GM23338 (cell line): ENCODE measurements at regions not wholly inside any gene's neighbourhood (a gene's known extent, or its start where the extent isn't known, plus 50 kb on each side); places are given as distances from the start of the nearest gene placed in this dataset.

Source experiments
- ATAC-seq: fragments of 200-7000 bp; cut with Tn5 transposase; 3 replicates; pipeline ENCODE4 v1.9.1; 2020
- DNase-seq: peaks from one replicate; pipeline ENCODE4 v3.0.0-alpha.2; 2015; ENCODE audit warnings: low spot score
- H2AFZ ChIP-seq: fragments of 200-600 bp; sonication (generic); 2 replicates; pipeline ENCODE4 v1.8.0; 2016; ENCODE audit warnings: antibody characterized with exemption, mild to moderate bottlenecking, moderate library complexity
- H3F3A ChIP-seq: fragments of 200-600 bp; sonication (generic); replicated peaks from 2 replicates; pipeline ENCODE4 v1.8.0; 2017; ENCODE audit warnings: antibody characterized with exemption, mixed run types, low read depth
- H3K27ac ChIP-seq: fragments of 200-600 bp; sonication (generic); 2 replicates; pipeline ENCODE4 v1.6.1; 2016; ENCODE audit warnings: low read depth
- H3K27me3 ChIP-seq: fragments of 200-600 bp; sonication (generic); 2 replicates; pipeline ENCODE4 v1.8.0; 2016; ENCODE audit warnings: mild to moderate bottlenecking, mixed run types, moderate library complexity; ENCODE audit not compliant: insufficient read depth
- H3K36me3 ChIP-seq: fragments of 200-600 bp; sonication (generic); 2 replicates; pipeline ENCODE4 v1.8.0; 2016; ENCODE audit warnings: mild to moderate bottlenecking; ENCODE audit not compliant: insufficient read depth
- H3K4me1 ChIP-seq: fragments of 200-600 bp; sonication (generic); 2 replicates; pipeline ENCODE4 v1.8.0; 2016; ENCODE audit warnings: mild to moderate bottlenecking, moderate library complexity; ENCODE audit not compliant: insufficient read depth
- H3K4me2 ChIP-seq: fragments of 200-600 bp; sonication (generic); 2 replicates; pipeline ENCODE4 v1.7.1; 2017; ENCODE audit warnings: mixed run types
- H3K4me3 ChIP-seq: fragments of 200-600 bp; sonication (generic); 2 replicates; pipeline ENCODE4 v1.6.1; 2016; ENCODE audit warnings: mixed run types
- H3K79me2 ChIP-seq: fragments of 200-600 bp; sonication (generic); replicated peaks from 2 replicates; pipeline ENCODE4 v1.8.0; 2017; ENCODE audit warnings: mild to moderate bottlenecking; ENCODE audit not compliant: insufficient read depth
- H3K9me2 ChIP-seq: fragments of 200-600 bp; sonication (generic); 2 replicates; pipeline ENCODE4 v1.8.0; 2017; ENCODE audit not compliant: insufficient read depth
- H4K20me1 ChIP-seq: fragments of 200-600 bp; sonication (generic); replicated peaks from 2 replicates; pipeline ENCODE4 v1.8.0; 2017; ENCODE audit warnings: mild to moderate bottlenecking; ENCODE audit not compliant: insufficient read depth
- H3K27ac Mint-ChIP-seq: 2 replicates; pipeline ENCODE4 v1.8.0; 2020; ENCODE audit warnings: inconsistent platforms, mild to moderate bottlenecking, moderate library complexity, mixed read lengths
- H3K27me3 Mint-ChIP-seq: 3 replicates; pipeline ENCODE4 v1.8.0; 2022; ENCODE audit warnings: low read depth, mild to moderate bottlenecking, moderate library complexity, mixed read lengths, inconsistent platforms; ENCODE audit not compliant: insufficient read depth, poor library complexity
- H3K36me3 Mint-ChIP-seq: 3 replicates; pipeline ENCODE4 v1.8.0; 2021; ENCODE audit warnings: low read depth, mild to moderate bottlenecking, inconsistent platforms, moderate library complexity, mixed read lengths
- H3K4me1 Mint-ChIP-seq: 3 replicates; pipeline ENCODE4 v1.8.0; 2020; ENCODE audit warnings: mild to moderate bottlenecking, inconsistent platforms, mixed read lengths
- H3K4me3 Mint-ChIP-seq: 3 replicates; pipeline ENCODE4 v1.8.0; 2021; ENCODE audit warnings: moderate library complexity, mild to moderate bottlenecking, inconsistent platforms, mixed read lengths
- H3K9me3 Mint-ChIP-seq: 3 replicates; pipeline ENCODE4 v1.8.0; 2020; ENCODE audit warnings: moderate library complexity, mild to moderate bottlenecking, inconsistent platforms, mixed read lengths
- EZH2 ChIP-seq: fragments of 200-600 bp; sonication (generic); IDR thresholded peaks from one replicate; pipeline ENCODE4 v1.8.0; 2017; ENCODE audit warnings: antibody characterized with exemption, mild to moderate bottlenecking, low read depth; ENCODE audit not compliant: unreplicated experiment
- NANOG ChIP-seq: IDR thresholded peaks from 2 replicates; pipeline ENCODE4 v1.6.1; 2016; ENCODE audit warnings: antibody characterized with exemption, borderline replicate concordance
- STAT1 ChIP-seq: IDR thresholded peaks from one replicate; pipeline ENCODE4 v1.6.1; 2016; ENCODE audit warnings: antibody characterized with exemption; ENCODE audit not compliant: unreplicated experiment
- ZNF114 ChIP-seq: fragments of 250-450 bp; sonication (Bioruptor Pico); IDR thresholded peaks from 2 replicates; pipeline ENCODE4 v1.5.0; 2020; ENCODE audit warnings: mild to moderate bottlenecking, moderate library complexity
- ZNF462 ChIP-seq: fragments of 250-450 bp; sonication (Bioruptor Pico); IDR thresholded peaks from 2 replicates; pipeline ENCODE4 v1.5.0; 2020; ENCODE audit warnings: mild to moderate bottlenecking, moderate library complexity

- peaks cover 2% of the 10 kb centered on the region for H3K27me3 Mint-ChIP-seq
- H3K27me3 ChIP-seq: no peaks in the 10 kb centered on the region
- DNase-seq (peak; percentile 36), ATAC-seq (peak; percentile 90)
- H3K4me3 Mint-ChIP-seq: no peak overlapping the region; the same call in 2 of the 3 replicates
- H3K4me2 ChIP-seq: peak overlapping the region; percentile 3; the same call in 1 of the 2 replicates
- no peaks in the 10 kb centered on the region for H4K20me1 ChIP-seq
- H3K4me1 Mint-ChIP-seq: peaks cover 36% of the 10 kb centered on the region
- no peaks in the 10 kb centered on the region for H3K79me2 ChIP-seq
- no peak overlapping the region for H3K27ac ChIP-seq
- H3K9me3 Mint-ChIP-seq: no peaks in the 10 kb centered on the region; the same call in 2 of the 3 replicates
- H3K36me3 ChIP-seq: no peaks in the 10 kb centered on the region
- H3K4me3 ChIP-seq: no peak overlapping the region
- peaks cover 34% of the 10 kb centered on the region for H3K4me1 ChIP-seq
- no peak overlapping the region for H3K27ac Mint-ChIP-seq
- H2AFZ ChIP-seq: no peak overlapping the region
- peaks cover 3% of the 10 kb centered on the region; the same call in 1 of the 3 replicates for H3K36me3 Mint-ChIP-seq
- no peak for TF ChIP-seq STAT1
- TF ChIP-seq EZH2: no peak
- peak; percentile 5; the same call in 1 of the 2 replicates for TF ChIP-seq ZNF462 (CRISPR knock-in tag)
- TF ChIP-seq NANOG: no peak
- H3K9me2 ChIP-seq: peaks cover 5% of the 10 kb centered on the region
- no peaks in the 10 kb centered on the region for H3F3A ChIP-seq
These were observed 219.7 kb upstream of the CD180 start for GRCh38 chr5:67416133-67416937.

GRCh38 chr5:67414712-67415111, 218.1 kb upstream of the CD180 start:
- Mint-ChIP-seq H3K4me1 (peaks cover 36% of the 10 kb centered on the region), H3K27ac (no peak overlapping the region)
- H3K27me3 ChIP-seq: no peaks in the 10 kb centered on the region

More at GRCh38 chr5:67414712-67415111, 218.1 kb upstream of the CD180 start:
- H3K4me3 ChIP-seq: no peak overlapping the region
- no peaks in the 10 kb centered on the region for H3K36me3 ChIP-seq
- DNase-seq: peak; percentile 64
- H3K9me3 Mint-ChIP-seq: no peaks in the 10 kb centered on the region; the same call in 2 of the 3 replicates
- no peaks in the 10 kb centered on the region for H3K79me2 ChIP-seq
- no peaks in the 10 kb centered on the region for H4K20me1 ChIP-seq
- peaks cover 3% of the 10 kb centered on the region; the same call in 1 of the 3 replicates for H3K36me3 Mint-ChIP-seq
- peak overlapping the region; percentile 17; the same call in 1 of the 2 replicates for H3K27ac ChIP-seq
- H3K9me2 ChIP-seq: peaks cover 5% of the 10 kb centered on the region
- ATAC-seq: peak; percentile 40
- no peaks in the 10 kb centered on the region for H3F3A ChIP-seq
- peaks cover 2% of the 10 kb centered on the region for H3K27me3 Mint-ChIP-seq
- H3K4me1 ChIP-seq: peaks cover 34% of the 10 kb centered on the region
- peak; percentile 45 for TF ChIP-seq ZNF462 (CRISPR knock-in tag)
- no peak for TF ChIP-seq ZNF114
- H3K4me3 Mint-ChIP-seq: no peak overlapping the region
- peak overlapping the region; percentile 27; the same call in 1 of the 2 replicates for H3K4me2 ChIP-seq
- H2AFZ ChIP-seq: no peak overlapping the region
